ENCODE measurements at regions not wholly inside any gene's neighbourhood (a gene's known extent, or its start where the extent isn't known, plus 50 kb on each side); places are given as distances from the start of the nearest gene placed in this dataset.

DNA sequence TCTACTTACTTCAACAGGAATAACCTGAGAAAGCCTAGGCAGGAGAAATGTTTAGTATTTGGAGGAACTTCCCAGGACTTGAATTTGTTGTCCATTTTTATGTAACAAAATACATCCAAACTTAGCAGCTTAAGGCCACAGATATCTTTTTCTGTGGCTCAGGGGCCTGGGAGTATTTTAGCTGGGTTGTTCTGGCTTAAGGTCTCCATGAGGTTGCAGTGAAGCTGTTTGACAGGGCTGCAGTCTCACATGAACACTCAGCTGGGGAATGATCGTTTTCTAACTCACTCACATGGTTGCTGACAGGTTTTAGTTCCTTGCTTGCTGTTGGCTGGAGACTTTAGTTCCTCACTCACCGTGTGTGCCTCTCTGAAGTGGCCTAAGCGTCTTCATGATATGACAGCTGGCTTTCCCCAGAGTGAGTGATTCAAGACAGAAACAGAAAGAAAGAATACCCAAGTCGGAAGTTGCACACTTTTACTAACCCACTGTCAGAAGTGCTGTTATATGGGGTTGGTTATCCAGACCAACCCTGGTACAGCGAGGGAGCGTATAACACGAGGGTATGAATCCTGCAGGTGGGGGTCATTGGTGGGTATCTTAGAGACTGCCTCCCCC is 229.7 kb upstream of the TBL1XR1 start:
- no peak for DNase-seq (ENCODE audit: low read depth in 2 of 2, low spot score in 1 of 2)

DNA sequence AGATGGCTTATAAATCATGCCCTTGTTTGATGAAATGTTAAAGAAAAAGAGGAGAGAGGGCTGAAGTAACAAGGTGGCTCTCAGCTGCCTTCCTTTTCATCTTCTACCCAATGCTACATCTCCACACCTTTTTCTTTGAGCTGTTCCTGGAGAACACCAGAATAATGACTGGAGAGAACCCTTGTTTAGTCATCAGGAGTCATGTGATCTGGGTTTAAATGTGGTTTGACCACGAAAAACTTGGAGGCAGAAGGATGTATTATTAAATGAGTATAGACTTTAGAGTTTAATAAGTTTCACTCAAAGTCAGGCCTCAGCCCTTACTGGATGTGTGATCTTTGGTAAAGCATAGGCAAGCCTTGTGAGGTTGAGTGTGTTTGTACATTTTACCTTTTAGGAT is 230.3 kb upstream of the TBL1XR1 start:
- DNase-seq (ENCODE audit: low read depth in 2 of 2, low spot score in 1 of 2) = no peak

DNA sequence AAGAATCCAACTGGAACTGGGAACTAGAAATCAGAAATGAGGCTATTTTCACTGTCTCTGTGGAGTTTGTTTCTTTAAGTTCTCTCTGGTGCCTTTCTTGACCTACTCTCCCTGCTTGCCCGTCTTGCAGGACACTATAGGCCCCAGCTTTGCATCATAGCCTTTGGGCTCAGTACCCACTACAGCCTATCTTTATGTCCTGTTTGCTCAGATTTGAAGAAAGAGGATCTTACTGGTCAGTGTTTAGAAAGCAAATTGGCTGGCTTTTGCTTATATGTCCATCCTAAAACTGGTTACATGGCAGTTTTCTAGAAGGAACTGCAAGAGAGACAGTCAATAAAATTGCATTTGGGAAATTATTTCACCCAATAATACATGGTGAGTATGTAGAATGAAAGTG is 231.8 kb upstream of the TBL1XR1 start:
- no peak for DNase-seq (ENCODE audit: low read depth in 2 of 2, low spot score in 1 of 2)

DNA sequence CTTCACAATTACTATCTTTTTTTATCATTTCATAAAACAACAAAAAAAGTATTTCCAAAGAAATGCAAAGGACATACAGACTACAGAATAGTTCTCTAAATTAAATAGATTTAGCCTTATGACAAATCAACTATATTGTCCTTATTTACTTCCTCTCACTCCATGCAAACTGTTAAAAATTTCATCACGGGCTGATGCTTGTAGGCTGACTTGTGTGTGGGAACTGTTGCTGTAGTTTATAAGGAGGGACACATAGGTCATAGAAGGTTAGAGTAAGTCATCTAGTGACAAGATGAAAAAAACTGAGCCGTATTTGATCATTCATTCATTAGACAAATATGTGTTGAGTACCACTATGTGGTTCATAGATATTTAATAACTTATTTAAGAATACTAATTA is 232.5 kb upstream of the TBL1XR1 start:
- no peak for DNase-seq (ENCODE audit: low read depth in 2 of 2, low spot score in 1 of 2)

DNA sequence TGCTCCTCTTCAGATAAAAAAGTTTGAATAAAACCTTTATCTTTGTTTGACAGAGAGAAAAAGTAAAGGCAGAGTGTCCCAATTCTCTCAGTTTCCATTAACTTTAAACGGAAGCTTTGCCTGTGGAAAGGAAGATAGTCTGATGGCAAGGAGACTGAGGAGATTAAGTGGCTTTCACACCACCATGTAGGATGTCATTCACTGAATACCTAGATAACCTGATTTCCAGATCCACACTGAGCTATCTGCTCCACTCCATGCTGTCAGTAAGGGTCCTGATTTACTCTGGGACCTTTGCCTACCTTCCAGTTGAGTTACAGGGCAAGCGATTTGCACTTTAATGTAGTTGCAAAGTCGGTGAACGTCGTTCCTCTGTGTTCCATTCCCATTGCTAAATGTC is 233.4 kb upstream of the TBL1XR1 start:
- DNase-seq (ENCODE audit: low read depth in 2 of 2, low spot score in 1 of 2) = no peak

DNA sequence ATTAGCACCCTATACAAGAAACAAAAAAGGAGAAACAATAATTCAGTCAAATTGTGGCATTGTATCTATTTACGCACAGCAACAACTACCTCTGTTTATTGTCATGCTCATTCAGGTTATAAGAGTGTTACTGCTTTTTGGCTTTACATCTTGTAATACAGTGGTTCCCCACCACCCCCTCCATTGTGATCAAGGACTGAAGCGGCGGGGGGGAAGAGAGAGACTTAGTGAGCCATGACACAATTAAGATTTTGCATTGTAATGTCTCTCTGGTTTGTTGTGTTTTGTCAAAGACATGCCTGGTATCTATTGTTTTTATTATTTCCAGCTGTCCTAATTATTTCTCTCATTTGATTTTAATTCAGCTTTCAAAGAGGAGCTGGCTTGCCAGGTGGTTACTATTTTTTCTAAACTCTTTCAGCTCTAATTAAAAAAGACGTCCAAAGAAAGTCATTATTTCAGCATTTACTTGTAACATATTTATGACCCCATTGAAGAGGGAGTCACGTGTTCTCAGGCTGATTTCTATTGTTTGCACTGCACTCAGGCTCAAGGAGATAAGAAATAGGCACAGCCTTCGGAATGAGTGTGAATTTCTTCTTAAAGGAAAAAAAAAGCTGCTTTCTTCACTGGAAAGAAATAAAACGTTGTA is 234.4 kb upstream of the TBL1XR1 start:
- no peak for DNase-seq (ENCODE audit: low read depth in 2 of 2, low spot score in 1 of 2)

DNA sequence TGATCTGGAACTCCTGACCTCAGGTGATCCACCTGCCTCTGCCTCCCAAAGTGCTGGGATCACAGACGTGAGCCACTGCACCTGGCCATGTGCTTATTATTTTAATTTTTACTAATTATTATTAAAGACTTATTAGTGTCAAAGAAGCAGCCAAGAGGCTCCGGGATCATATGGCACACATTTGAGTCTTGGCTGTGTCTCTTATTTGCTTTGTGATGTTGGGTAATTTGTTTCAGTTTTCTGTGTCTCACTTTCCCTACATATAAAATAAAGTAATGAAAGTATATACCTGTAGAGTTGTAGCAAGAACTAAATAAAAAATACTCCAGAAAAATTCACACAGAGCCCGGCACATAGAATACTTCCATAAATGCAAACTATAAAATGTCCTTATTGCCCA is 238.0 kb upstream of the TBL1XR1 start:
- no peak for DNase-seq (ENCODE audit: low read depth in 2 of 2, low spot score in 1 of 2)

DNA sequence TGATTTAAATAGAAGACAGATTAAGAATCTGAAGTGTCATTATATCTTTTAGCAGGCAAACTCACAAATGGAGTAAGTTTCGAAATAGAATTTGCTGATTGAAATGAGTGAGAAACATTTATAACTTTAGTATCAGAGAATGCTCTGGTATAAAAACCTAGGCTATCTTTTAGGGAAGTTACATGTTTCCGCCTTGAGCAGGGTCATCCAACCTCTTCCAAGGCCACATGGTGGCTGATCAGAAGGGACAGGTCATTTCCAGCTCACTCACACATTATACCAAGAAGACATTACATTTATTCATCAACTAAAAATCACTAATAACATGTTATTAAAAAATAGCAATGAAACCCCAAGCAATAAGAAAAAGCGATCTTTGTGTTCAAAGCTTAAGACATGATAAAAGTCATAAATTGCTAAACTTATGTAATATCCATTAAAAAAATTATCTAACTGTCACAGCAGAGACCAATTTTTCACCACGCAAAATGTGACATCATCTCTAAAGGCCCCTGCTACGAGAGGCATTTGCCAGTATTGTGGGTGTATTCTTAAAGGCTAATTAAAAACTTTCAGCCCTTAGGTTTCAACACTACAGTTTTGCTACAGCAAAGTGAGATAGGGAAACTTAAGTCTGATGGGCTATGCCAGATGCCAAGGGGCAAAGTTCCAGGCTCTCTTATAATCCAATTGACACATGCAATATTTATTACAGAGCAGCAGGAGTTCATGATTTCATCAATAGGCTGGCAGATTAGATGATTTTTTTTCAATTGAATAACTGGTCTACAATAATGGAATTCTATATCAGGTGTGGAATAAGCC is 240.4 kb upstream of the TBL1XR1 start:
- DNase-seq (ENCODE audit: low read depth in 2 of 2, low spot score in 1 of 2) = no peak

DNA sequence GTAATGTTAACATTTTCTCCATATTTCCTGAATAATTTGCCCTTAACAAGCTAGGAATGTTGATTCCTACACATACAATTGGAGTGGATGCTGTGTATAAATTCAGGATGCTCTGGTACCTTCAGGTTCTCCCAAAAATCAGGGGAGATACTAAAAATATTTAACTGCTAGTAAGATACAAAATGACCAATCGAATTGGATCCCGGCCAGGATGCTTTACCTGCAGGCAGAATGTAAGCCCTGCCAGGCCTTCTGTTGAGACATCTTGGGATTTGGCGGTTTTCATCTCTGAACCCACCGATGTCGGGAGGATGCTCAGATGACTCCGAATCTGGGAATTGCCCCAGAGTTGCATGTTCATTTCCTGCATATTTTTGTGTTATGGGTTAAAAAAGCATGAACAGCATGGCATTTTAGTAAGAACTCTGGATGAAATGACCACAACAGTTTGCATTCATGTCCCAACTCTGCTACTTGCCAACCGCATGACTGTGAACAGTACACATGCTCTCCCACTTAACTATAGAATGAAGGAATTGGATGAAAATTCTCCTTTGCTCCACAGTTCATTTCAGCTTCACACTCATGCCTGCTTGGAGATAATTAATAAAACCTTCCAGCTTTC is 241.4 kb upstream of the TBL1XR1 start:
- no peak for DNase-seq (ENCODE audit: low read depth in 2 of 2, low spot score in 1 of 2)

DNA sequence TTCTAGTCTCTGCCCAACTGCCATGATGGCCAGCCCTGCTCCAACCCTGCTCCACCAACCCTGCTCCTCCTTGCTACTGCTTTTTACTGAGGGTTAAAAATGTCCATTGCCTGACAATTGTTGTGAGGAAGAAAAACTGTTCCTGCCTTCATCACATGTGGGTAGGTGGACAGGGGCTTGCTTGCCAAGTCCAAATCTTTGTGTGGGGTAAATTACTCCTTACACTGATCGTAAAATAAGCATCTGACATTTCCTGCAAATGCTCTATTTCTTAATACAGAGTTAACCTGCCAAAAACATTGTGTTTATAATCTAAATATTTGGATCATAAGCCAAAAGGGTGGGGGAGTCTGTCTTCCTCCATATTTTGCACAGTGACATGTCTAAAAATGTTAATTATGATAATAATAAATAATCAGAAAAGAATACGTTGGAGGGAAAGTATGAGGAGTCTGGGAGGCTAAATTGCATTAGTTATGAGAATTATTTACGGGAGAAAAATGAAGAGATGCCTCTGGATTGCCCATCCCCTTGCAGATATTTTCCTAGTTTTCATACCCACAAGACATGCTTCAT is 242.5 kb upstream of the TBL1XR1 start:
- DNase-seq (ENCODE audit: low read depth in 2 of 2, low spot score in 1 of 2) = no peak

DNA sequence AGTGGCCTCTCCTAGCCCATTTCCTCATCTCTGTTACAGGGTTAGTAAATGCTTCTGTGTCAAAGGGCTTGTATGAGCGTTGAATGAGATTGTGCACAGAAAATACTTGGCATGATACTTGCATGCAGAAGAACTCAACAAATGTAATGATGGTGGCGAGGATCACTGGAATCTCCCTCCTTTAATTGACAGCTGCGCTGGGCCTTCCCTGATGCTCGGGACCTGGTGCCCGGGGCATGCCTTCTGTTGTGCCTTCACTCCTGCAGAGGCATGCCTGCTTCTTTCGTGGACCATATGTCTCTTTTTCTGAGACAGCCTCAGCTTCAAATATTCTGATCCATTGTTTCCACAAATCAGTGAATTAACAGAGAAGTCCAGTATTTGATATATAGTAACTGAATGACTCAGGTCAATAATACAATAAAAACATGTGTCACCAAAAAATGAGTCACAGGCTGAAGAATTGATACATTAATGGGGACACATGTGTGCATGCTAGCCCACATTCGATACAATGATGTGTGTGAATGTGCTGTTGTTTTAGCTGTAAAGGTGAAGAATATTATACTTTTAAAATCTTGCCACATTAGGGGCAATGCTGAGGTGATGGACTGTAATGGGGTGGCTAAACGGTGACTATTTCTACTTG is 243.3 kb upstream of the TBL1XR1 start:
- no peak for DNase-seq (ENCODE audit: low read depth in 2 of 2, low spot score in 1 of 2)

DNA sequence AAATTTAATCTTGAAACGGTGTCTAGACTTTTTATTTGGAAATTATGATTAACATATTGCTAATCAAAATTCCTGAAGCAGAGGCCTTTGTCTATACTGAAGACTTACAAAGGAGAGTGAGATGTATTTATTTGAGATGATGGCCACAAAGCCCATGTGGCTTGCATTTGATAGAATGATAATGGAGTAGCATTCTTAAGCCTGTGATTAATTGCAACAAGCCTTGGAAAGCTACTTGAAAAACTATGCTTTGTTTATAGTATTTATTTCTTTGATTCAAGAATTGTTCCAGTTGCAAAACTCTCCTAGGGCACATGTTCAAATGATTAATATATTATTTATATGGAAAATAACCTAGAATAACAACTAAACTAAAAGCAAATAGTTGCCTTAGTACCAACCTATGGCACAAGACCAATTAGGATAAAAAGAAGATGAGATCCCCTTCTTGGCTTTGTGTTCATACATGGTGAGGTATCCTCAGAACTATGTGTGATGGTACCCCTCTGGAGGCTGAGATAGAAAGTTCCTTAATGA is 244.1 kb upstream of the TBL1XR1 start:
- no peak for DNase-seq (ENCODE audit: low read depth in 2 of 2, low spot score in 1 of 2)

DNA sequence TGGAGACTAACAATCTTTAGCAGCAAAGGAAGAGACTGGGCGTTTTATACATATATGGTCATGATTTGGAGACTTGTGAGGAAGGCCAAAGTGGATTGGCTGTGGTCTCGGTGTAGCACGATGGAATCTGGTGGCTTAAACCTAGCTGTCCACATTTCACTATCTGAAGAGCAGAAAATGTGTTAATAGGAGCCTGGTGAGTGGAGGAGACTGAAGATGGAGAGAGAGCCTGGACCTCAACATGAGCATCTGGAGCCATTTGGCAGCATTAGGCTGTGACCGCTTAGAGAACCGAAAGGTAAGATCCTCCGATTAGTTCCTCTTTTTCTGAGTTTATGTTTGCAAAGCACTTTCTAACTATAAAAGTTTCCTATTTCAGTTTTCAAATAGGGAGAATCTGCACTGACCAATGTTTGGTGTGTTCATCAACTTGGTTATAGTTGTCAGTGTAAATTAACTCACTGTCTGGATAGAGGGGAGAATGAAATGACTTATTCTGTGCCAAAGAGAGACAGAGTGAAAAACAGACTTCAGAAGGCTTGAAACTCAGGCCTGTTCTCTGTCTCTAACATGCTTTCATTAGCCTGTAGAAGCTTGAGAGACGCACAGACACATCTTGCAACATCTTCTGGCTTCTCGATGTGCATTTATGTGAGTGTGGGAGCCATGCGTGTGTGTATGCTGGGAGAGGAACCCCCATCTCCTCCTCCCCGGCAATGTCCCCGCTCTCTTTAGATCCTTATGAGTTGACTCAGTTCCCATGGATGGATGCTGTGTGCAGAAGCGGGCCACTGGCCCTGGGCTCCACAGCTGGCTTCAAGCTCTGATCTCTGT is 244.7 kb upstream of the TBL1XR1 start:
- DNase-seq (ENCODE audit: low read depth in 2 of 2, low spot score in 1 of 2) = no peak

DNA sequence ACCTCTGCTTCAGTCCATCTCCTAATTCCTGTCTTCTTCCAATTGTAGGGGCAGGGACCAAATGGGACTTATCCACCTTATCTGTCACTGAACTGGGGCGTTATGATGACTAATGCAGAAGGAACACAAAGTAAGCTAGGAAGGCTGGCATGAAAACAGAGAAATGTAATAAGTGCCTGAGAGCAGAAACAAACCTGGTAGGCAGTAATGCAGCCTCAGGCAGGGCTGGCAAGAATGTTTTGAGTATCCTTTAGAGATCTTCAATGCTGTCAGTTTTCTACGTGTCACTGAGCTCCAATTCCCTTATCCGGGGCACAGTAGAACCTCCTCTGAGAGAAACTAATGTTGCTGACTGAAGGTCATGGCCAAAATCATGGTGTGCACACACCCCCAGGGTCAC is 246.2 kb upstream of the TBL1XR1 start:
- DNase-seq (ENCODE audit: low read depth in 2 of 2, low spot score in 1 of 2) = no peak

DNA sequence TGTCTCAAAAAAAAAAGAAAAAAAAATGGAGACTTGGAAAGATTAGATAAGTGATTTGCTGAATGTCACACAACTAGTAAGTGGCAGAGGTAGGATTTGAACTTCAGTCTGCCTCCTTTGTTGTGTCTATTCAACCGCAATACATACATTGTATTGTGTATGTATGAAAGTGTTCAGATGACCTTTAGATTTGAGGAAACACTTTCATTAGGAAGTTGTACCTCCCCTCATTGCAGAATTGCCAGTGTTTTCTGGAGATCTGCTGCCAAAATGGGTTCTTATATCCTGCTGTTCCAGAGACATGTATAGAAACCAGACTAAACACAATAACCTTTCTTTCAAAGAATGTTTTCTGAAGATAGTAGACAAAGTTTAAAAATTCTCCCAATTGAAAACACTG is 247.4 kb upstream of the TBL1XR1 start:
- no peak for DNase-seq (ENCODE audit: low read depth in 2 of 2, low spot score in 1 of 2)

DNA sequence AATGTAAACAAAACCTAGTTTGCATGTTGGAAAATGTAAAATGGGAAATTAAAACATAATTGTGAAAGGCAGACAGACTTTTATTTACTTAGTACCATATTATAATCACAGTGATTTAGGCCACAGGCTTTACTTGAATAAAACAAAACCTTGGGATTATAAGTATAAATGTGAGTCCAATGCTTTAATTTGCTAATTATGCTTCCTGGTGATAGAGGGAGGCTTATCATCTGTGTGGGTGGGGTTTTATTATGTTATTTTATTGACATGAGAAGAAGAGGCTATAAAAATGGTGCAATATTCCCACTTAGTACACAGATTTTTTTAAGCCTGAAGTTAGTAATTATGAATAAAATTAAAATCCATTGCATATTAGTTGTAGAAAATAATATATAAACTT is 248.3 kb upstream of the TBL1XR1 start:
- DNase-seq (ENCODE audit: low read depth in 2 of 2, low spot score in 1 of 2) = no peak

DNA sequence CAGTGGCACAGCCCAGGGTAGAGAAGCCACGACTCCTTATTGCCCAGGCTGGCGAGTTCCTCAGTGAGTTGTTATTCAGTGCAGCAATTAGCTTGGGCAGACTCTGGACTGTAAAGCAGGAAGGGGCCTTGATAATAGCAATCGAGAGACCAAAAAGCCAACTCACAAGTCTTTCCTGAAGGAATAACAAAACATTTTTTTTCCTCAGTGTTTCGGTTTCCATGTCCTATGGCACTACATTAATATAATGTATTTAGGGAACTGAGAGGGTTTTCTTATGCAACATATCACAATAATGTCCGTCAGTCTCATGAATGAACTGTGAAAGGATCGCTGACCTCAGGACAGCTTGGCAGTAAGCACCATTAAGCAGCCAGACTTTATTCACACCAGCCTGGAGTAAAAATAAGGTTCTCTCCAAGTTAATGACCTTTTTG is 248.9 kb upstream of the TBL1XR1 start:
- DNase-seq (ENCODE audit: low read depth in 2 of 2, low spot score in 1 of 2) = no peak

DNA sequence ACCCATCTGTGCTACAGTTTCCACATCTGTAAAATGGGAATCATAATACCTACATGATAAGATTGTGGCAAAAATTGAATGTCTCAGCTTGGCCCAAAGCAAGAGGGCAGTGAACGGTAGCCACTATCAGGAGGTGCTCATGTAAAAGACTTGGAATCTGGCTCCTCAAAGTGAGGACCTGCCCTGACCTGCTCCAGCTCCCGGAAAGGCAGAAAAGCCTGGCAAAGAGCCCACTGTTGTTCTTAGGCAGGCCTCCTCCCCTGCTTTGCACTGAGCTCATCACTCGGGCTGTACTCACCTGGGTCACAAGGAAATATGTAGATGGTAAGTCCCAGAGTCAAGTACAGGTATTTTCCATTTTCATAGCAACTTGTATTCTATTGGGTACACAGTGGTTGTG is 250.7 kb upstream of the TBL1XR1 start:
- no peak for DNase-seq (ENCODE audit: low read depth in 2 of 2, low spot score in 1 of 2)

DNA sequence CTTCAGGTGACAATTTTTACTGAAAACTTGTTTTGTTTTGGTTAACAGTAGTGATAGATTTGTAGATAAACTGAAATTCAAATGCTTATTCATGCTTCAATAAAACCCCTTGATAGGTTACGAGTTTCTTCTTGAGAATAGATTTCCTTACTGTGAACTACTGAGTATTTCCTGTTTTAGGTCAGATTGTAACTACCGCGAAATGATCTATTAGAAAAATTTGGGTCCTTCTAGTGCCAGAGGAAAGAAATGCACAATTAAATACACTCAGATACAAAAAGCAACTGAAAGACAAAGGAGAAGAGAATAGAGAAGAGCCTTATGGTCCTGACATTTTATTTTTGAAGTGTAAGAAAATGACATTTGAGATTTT is 251.7 kb upstream of the TBL1XR1 start:
- DNase-seq (ENCODE audit: low read depth in 2 of 2, low spot score in 1 of 2) = no peak
